Neural cell (in vitro differentiated cells): ENCODE measurements at regions not wholly inside any gene's neighbourhood (a gene's known extent, or its start where the extent isn't known, plus 50 kb on each side); places are given as distances from the start of the nearest gene placed in this dataset.

ENCODE experiments used
- EP300 ChIP-seq: fragments of 450-650 bp; conservative IDR thresholded peaks from 2 replicates; pipeline ENCODE4 v1.6.1; 2014; ENCODE audit warnings: antibody characterized with exemption, mild to moderate bottlenecking, moderate library complexity; ENCODE audit not compliant: poor library complexity, severe bottlenecking
- POLR2AphosphoS5 ChIP-seq: IDR thresholded peaks from 2 replicates; pipeline ENCODE4 v1.6.1; 2012
- TF ChIP-seq, protein P1 (sequence below): fragments of 450-650 bp; IDR thresholded peaks from 2 replicates; pipeline ENCODE4 v1.5.1; 2014; ENCODE audit warnings: antibody characterized with exemption, mild to moderate bottlenecking, moderate library complexity; ENCODE audit not compliant: poor library complexity, severe bottlenecking

DNA sequence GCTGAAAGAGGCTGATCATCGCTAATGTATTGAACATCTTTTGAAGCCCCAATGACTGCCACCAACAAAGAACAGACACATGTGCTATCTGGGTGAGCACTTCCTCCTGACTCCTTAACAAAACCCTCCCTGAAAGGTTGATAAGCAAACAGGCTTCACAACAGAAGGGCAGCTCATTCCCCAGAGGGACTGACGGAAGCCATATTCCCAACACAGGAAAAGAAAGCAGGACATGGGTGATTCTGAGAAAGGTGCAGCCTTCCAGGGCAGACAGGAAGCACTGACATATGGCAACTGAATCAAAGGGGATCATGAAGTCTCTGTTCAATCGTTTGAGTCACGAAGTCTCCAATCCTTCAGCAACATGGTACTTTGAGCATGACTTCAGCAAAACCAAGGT lies 929.0 kb downstream of the MCTP2 start:
- TF ChIP-seq, protein P1, sequence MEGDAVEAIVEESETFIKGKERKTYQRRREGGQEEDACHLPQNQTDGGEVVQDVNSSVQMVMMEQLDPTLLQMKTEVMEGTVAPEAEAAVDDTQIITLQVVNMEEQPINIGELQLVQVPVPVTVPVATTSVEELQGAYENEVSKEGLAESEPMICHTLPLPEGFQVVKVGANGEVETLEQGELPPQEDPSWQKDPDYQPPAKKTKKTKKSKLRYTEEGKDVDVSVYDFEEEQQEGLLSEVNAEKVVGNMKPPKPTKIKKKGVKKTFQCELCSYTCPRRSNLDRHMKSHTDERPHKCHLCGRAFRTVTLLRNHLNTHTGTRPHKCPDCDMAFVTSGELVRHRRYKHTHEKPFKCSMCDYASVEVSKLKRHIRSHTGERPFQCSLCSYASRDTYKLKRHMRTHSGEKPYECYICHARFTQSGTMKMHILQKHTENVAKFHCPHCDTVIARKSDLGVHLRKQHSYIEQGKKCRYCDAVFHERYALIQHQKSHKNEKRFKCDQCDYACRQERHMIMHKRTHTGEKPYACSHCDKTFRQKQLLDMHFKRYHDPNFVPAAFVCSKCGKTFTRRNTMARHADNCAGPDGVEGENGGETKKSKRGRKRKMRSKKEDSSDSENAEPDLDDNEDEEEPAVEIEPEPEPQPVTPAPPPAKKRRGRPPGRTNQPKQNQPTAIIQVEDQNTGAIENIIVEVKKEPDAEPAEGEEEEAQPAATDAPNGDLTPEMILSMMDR: no peak
- no peak for TF ChIP-seq POLR2AphosphoS5
- TF ChIP-seq EP300: no peak
